Peyer's patch (tissue), 4 donors: ENCODE measurements at regions not wholly inside any gene's neighbourhood (a gene's known extent, or its start where the extent isn't known, plus 50 kb on each side); places are given as distances from the start of the nearest gene placed in this dataset.

ENCODE experiments used
- DNase-seq, 3 donors: peaks; one replicate each; pipeline ENCODE4 v3.0.0-alpha.2; 2017 to 2019
- H3K27ac ChIP-seq, 4 donors: fragments of 200-600 bp; sonication (generic); one replicate each; pipeline ENCODE4 v1.5.1; 2016 to 2019
- H3K27me3 ChIP-seq, 2 donors: fragments of 200-600 bp; sonication (generic); one replicate each; pipeline ENCODE4 v1.5.1; 2019
- H3K36me3 ChIP-seq, 3 donors: fragments of 200-600 bp; sonication (generic); one replicate each; pipeline ENCODE4 v1.5.1; 2016 to 2019
- H3K4me1 ChIP-seq, 4 donors: fragments of 200-600 bp; sonication (generic); one replicate each; pipeline ENCODE4 v1.5.1; 2016 to 2019
- H3K4me3 ChIP-seq, 4 donors: fragments of 200-600 bp; sonication (generic); 1 replicate in 3 of 4; 2 replicates in 1 of 4; pipeline ENCODE4 v1.5.1; 2016 to 2019; ENCODE audit warnings: mild to moderate bottlenecking in 1 of 4
- H3K9me3 ChIP-seq, 4 donors: fragments of 200-600 bp; sonication (generic); one replicate each; pipeline ENCODE4 v1.5.1; 2016 to 2019; ENCODE audit warnings: mild to moderate bottlenecking in 1 of 4
- CTCF ChIP-seq, 6 experiments: fragments of 450-650 bp in 4 of 6; fragments of 200-600 bp in 2 of 6; sonication (generic) in 1 of 6; IDR thresholded peaks; one replicate each; pipeline ENCODE4 v1.5.1; 2017 to 2019; ENCODE audit warnings: antibody characterized with exemption in 6 of 6, mild to moderate bottlenecking in 3 of 6, moderate library complexity in 1 of 6
- POLR2A ChIP-seq, 2 donors: fragments of 450-650 bp; IDR thresholded peaks; one replicate each; pipeline ENCODE4 v1.5.1; 2017; ENCODE audit warnings: antibody characterized with exemption in 2 of 2, mild to moderate bottlenecking in 2 of 2, moderate library complexity in 2 of 2

- Histone ChIP-seq H3K27me3 (no peaks in the 10 kb centered on the region), H3K4me1 (no peaks in the 10 kb centered on the region), H3K36me3 (no peaks in the 10 kb centered on the region), H3K27ac (no peak overlapping the region), H3K4me3 (no peak overlapping the region), H3K9me3 (no peaks in the 10 kb centered on the region)
- TF ChIP-seq POLR2A (IDR thresholded peaks at IDR 0.05): no peak
- no peak for TF ChIP-seq CTCF (IDR thresholded peaks at IDR 0.05)
- no peak for DNase-seq
These were observed 656.1 kb downstream of the INHBA start for GRCh38 chr7:41046776-41047175.

GRCh38 chr7:41046221-41046761 is 656.6 kb downstream of the INHBA start:
- Histone ChIP-seq H3K9me3 (no peaks in the 10 kb centered on the region), H3K27me3 (no peaks in the 10 kb centered on the region), H3K27ac (no peak overlapping the region), H3K4me1 (no peaks in the 10 kb centered on the region), H3K36me3 (no peaks in the 10 kb centered on the region), H3K4me3 (no peak overlapping the region)
- no peak for DNase-seq
- TF ChIP-seq POLR2A (IDR thresholded peaks at IDR 0.05) (no peak), CTCF (IDR thresholded peaks at IDR 0.05) (no peak)

- Histone ChIP-seq H3K27ac (no peak overlapping the region), H3K4me3 (no peak overlapping the region), H3K36me3 (no peaks in the 10 kb centered on the region), H3K4me1 (no peaks in the 10 kb centered on the region), H3K9me3 (no peaks in the 10 kb centered on the region), H3K27me3 (no peaks in the 10 kb centered on the region)
- no peak for DNase-seq
- TF ChIP-seq CTCF (IDR thresholded peaks at IDR 0.05) (peak in 3 of 6 experiments; percentile 26 to 47 (median 39)), POLR2A (IDR thresholded peaks at IDR 0.05) (no peak)
These were observed 657.2 kb downstream of the INHBA start for GRCh38 chr7:41045556-41046123.

GRCh38 chr7:41039981-41040380 is 662.9 kb downstream of the INHBA start:
- Histone ChIP-seq H3K36me3 (no peaks in the 10 kb centered on the region), H3K9me3 (no peaks in the 10 kb centered on the region), H3K4me3 (no peak overlapping the region), H3K27ac (no peak overlapping the region), H3K4me1 (no peaks in the 10 kb centered on the region), H3K27me3 (no peaks in the 10 kb centered on the region)
- no peak for DNase-seq
- TF ChIP-seq CTCF (IDR thresholded peaks at IDR 0.05) (no peak), POLR2A (IDR thresholded peaks at IDR 0.05) (no peak)

- Histone ChIP-seq H3K27ac (no peak overlapping the region), H3K9me3 (no peaks in the 10 kb centered on the region), H3K27me3 (no peaks in the 10 kb centered on the region), H3K36me3 (no peaks in the 10 kb centered on the region), H3K4me1 (no peaks in the 10 kb centered on the region), H3K4me3 (no peak overlapping the region)
- TF ChIP-seq POLR2A (IDR thresholded peaks at IDR 0.05) (no peak), CTCF (IDR thresholded peaks at IDR 0.05) (no peak)
- no peak for DNase-seq
These were observed 663.4 kb downstream of the INHBA start for GRCh38 chr7:41039386-41039953.
